Choroid plexus epithelial cell (primary cell): ENCODE measurements at regions not wholly inside any gene's neighbourhood (a gene's known extent, or its start where the extent isn't known, plus 50 kb on each side); places are given as distances from the start of the nearest gene placed in this dataset.

ENCODE experiments used
- DNase-seq: peaks from one replicate; pipeline ENCODE4 v3.0.0-alpha.2; 2010; ENCODE audit warnings: low read depth
- H3K4me3 ChIP-seq: 2 replicates; pipeline ENCODE4 v1.5.1; 2011; ENCODE audit warnings: low read depth, mild to moderate bottlenecking, control low read depth, low read length, moderate library complexity
- TF ChIP-seq, protein P1 (sequence below): conservative IDR thresholded peaks from 2 replicates; pipeline ENCODE4 v1.5.1; 2011; ENCODE audit warnings: low read depth, mild to moderate bottlenecking, control low read depth, inconsistent platforms, low read length, moderate library complexity

DNA sequence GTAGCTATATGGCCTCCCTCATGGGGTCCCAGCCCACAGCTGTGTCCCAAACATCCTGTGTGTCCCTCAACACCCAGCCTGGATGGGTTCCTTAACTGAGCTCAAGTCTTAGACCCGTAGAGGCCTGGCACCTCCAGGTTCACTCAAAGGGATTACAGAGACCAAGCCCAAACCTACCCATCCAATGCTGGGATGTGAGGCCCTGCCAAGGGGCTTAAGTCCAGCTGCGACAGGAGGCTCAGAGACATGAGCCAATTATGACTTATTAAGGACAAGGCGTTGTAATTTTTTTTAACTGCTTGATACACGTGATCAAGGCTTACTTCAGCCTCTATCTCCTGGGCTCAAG is 105.6 kb upstream of the RET start:
- DNase-seq = no peak
- TF ChIP-seq, protein P1, sequence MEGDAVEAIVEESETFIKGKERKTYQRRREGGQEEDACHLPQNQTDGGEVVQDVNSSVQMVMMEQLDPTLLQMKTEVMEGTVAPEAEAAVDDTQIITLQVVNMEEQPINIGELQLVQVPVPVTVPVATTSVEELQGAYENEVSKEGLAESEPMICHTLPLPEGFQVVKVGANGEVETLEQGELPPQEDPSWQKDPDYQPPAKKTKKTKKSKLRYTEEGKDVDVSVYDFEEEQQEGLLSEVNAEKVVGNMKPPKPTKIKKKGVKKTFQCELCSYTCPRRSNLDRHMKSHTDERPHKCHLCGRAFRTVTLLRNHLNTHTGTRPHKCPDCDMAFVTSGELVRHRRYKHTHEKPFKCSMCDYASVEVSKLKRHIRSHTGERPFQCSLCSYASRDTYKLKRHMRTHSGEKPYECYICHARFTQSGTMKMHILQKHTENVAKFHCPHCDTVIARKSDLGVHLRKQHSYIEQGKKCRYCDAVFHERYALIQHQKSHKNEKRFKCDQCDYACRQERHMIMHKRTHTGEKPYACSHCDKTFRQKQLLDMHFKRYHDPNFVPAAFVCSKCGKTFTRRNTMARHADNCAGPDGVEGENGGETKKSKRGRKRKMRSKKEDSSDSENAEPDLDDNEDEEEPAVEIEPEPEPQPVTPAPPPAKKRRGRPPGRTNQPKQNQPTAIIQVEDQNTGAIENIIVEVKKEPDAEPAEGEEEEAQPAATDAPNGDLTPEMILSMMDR = no peak
- H3K4me3 ChIP-seq = no peak overlapping the region

DNA sequence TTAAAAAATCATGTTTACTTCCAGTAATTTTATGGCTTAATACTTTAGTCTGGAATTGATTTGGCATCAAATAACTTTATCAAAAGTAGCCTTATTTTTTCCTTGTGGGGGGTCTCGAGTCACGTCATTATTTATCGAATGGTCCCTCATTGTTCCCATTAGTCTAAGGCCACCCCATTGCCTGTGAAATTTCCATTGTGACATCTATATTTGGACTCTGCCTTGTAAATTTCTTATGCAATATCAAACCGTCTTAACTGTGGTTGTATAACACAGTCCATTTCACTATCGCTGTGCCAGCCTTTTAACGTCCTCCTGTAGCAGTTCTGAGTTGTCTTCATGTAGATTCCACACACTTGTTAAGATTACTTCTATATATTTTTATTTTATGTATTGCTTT is 103.9 kb upstream of the RET start:
- DNase-seq = no peak
- TF ChIP-seq, protein P1 = no peak

GRCh38 chr10:42973411-42973810 is 103.5 kb upstream of the RET start:
- TF ChIP-seq, protein P1 = no peak
- DNase-seq = no peak
- no peak overlapping the region for H3K4me3 ChIP-seq

More for the DNA sequence above, 103.9 kb upstream of the RET start:
- no peak overlapping the region for H3K4me3 ChIP-seq

DNA sequence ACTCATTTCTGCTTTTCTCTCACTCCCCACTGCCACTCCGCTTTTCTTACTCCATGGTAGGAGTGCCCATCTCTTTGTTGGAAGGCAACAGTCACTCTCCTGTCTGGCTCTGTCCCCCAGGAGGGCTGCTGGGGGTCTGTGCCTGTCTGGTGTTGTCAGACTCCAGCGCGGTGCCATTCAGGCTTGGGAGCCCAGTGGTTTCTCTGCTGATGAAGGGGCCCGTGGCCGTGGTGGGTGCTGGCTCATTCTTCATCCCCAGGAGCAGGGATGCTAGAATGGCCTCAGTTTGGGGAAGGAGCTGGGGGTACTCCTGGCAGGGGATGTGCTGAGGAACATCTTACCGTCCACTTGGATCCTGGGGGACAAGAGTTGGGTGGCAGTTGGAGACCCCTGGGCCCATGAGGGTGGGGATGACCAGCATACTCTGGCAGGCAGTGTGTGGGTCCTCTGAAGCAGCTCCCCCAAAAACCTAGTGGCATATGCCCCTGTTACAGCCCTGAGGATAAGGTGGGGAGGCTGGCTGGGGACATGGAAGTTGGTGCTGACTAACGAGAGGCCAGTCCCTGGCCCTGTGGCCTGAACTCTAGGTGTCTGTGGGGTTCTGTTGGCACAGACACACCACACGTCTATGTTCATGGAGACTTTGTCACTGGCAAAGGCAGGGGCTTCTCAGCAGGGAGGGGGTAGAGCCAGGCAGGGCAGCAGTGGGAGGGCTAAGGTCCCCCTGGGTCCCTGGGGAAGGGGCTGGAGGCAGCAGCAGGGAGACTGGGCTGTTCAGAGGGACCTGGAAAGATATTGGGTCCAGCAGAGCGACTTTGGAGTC is 102.8 kb upstream of the RET start:
- TF ChIP-seq, protein P1 = no peak
- DNase-seq = no peak
- no peak overlapping the region for H3K4me3 ChIP-seq

DNA sequence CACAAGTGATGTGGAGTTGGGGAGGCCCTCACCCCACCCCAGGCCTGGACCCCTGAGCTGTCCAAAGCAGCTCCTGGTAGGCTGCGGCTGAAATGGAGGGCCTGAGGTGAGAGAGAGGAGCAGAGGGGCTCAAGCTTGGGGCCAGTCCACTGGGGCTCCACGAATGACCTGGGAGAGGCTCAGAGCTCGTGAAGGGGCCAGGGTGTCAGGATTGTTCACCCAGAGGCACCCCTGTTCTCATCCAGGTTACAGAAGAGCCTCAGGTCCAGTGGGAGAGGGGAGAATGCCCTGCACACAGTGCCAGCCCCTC is 102.2 kb upstream of the RET start:
- TF ChIP-seq, protein P1 = no peak
- DNase-seq = no peak
- no peak overlapping the region for H3K4me3 ChIP-seq

- TF ChIP-seq, protein P1 = no peak
- no peak for DNase-seq
- H3K4me3 ChIP-seq = no peak overlapping the region
Observed at GRCh38 chr10:42975005-42975493, 101.8 kb upstream of the RET start.

DNA sequence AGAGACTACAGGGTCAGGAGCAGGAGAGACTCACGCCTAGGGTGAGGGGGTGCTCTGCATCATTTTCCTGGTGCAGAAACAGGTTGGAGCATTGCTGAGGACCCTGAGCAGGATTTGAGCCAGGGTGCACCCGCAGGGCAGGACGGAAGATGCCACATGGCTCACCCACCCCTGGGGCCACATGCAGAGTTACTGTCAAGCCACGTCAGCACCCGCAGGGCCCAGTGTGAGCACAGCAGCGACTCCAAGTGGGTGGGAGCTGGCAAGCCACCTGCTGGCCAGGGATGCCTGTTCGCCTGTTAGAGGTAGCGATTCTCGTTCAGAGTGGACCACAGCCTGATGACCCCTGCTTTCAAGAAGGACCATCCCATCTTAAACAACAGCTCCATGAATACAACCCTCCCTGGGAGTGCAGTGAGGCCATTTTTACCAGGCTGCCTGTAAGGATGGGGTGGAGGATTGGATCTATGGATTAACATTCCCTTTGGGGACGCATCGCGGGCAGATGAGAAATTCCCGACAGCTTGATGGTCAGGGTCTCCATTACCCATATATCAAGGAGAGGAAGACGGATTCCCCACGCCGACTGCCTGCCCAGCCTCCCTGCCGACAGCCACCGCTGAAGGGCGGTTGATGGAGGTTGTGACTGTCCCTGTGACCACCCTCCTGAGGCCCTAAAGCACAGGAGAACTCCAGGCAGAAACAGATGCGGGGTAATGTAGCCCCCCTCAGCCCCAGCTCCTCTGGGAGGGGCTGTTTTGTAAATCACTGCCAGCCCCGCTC is 101.1 kb upstream of the RET start:
- no peak overlapping the region for H3K4me3 ChIP-seq
- TF ChIP-seq, protein P1 = no peak
- no peak for DNase-seq
